CD4-positive, alpha-beta T cell treated with Interleukin-15 for 4 hours (primary cell): ENCODE measurements at regions not wholly inside any gene's neighbourhood (a gene's known extent, or its start where the extent isn't known, plus 50 kb on each side); places are given as distances from the start of the nearest gene placed in this dataset.
"Not testable (repeated sequence)": the region's sequence is repeated elsewhere in the genome, so short reads cannot be mapped to it uniquely, and the experiment has no call there.

Source experiments
- DNase-seq: peaks from one replicate; pipeline ENCODE4 v3.0.0-alpha.2; 2020; ENCODE audit warnings: low spot score

- no peak for DNase-seq
Observed at GRCh38 chr14:105600939-105601359, 74.6 kb downstream of the TMEM121 start.

DNA sequence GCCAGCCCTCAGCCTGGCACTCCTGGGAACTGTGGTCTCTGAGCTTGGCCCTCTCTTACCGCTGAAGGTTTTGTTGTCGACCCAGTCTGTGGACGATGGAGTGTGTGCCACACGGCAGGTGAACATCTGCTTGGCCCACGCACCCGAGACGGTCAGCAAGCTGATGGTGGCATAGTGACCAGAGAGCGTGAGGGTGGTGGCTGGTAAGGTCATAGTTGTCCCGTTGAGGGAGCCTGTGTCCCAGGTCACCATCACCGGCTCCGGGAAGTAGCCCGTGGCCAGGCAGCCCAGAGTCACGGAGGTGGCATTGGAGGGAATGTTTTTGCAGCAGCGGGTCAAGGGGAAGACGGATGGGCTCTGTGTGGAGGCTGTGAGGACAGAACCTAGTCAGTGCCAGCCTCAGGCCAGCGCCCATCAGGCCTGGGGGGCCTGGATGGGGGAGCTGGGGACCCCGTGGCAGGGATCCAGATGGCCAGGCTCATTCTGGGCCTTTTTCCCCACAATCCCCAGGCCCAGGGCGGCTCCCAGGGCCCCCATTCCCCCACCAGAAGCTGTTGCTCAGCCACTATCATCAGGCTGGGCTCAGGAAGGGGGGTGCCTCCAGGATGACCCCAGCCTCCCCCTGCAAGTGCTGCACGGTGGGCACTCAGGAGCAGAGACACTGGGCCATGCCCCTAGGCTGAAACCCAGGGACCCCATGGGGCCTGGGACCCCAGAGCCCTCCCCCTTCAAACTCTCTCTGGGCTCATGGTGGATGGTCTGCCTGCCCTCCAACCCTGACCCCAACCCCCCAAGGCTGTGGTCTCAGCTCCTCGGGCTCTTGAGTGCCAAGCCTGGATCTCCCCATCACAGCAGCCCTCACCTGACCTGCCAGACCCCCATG, 75.2 kb downstream of the TMEM121 start:
- no peak for DNase-seq

DNA sequence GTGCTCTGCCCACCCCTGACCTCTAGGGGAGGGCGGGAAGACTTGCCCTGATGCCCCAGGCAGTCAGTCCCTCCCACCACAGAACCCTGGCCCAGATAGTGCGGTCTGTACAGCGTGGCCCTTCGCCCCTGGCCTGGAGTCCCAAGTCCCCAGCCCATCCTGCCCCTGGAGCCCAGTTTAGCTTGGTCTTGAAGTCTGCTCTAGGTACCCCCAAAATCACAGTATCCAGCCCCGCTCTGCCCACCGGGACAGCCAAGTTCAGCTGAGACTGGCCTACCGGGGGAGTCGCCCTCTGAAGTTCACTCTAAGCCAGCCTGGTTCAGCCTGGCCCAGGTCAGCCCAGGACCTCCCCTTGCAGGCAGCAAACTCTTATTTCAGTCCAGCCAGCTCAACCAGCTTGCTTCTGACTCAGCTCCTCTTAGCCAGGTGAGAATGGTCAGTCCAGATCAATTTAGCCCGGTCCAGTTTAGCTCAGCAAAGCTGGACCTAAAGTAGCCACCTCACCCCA, 75.9 kb downstream of the TMEM121 start:
- DNase-seq, result no peak

DNA sequence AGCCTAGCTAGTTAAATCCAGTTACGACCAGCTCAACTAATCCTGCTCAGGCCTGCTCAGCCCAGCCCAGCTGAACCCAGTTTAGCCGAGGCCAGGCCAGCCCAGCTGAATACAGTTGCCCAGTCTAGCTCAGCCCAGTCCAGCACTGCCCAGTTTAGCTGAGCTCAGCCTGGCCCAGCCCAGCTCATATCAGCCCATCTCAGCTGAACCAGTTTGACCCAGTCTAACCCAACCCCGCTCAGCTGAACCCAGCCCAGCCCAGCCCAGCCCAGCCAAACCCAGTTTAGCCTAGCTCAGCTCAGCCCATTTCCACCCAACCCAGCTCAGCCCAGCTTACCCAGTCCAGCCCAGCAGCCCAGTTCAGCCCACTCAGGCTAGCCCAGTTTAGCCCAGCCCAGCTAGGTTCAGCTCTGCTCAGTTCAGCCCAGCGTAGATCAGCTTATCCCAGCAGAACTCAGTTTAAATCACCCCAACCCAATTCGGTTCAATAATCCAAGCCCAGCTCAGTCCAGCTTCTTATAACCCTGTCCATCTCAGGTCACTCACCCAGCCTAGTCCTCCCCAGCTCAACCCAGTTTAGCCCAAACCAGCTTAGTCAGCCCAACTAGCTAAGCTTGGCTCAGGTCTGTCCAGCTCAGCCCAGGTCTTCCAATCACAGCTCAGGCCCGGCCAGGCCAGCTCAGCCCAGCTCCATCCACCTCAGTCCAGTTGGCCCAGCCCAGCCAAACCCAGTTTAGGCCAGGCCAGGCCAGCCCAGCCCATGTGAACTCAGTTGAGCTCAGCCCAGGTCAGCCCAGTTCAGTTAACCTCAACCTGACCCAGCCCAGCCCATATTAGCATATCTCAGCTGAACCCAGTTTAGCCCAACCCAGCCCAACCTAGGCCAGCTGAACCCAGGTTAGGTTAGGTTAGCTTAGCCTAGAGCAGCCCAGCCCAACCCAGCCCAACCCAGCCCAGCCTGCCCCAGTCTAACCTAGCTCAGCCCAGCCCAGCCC, 76.7 kb downstream of the TMEM121 start:
- DNase-seq, result no peak

- not testable (repeated sequence) for DNase-seq
Observed at GRCh38 chr14:105604531-105605463, 78.4 kb downstream of the TMEM121 start.

- no peak for DNase-seq
Observed at GRCh38 chr14:105605464-105606304, 79.3 kb downstream of the TMEM121 start.

- DNase-seq, result not testable (repeated sequence)
Observed at GRCh38 chr14:105606305-105606975, 80.1 kb downstream of the TMEM121 start.

GRCh38 chr14:105607025-105607424, 80.6 kb downstream of the TMEM121 start:
- DNase-seq, result not testable (repeated sequence)

GRCh38 chr14:105614987-105615386, 88.6 kb downstream of the TMEM121 start:
- not testable (repeated sequence) for DNase-seq

GRCh38 chr14:105615986-105616801, 89.8 kb downstream of the TMEM121 start:
- not testable (repeated sequence) for DNase-seq

DNA sequence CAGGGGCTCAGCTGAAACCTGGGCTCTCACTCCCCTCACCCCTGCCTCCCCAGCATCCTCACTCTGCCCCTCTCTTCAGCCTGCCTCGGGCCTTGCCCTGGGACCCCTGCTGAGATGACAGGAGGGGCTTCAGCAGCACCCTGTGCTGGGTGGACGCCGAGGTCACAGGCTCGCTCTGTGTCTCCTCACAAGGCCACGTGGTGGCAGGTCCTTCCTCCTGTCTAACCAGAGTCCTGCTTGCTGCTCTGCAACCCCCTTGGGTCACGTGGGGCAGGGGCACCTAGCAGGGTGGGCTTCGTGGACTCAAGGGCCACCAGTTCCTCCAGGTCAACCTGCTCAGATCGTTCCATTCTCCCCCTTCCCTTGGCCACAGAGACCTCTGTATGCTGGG, 90.4 kb downstream of the TMEM121 start:
- DNase-seq, result no peak

DNA sequence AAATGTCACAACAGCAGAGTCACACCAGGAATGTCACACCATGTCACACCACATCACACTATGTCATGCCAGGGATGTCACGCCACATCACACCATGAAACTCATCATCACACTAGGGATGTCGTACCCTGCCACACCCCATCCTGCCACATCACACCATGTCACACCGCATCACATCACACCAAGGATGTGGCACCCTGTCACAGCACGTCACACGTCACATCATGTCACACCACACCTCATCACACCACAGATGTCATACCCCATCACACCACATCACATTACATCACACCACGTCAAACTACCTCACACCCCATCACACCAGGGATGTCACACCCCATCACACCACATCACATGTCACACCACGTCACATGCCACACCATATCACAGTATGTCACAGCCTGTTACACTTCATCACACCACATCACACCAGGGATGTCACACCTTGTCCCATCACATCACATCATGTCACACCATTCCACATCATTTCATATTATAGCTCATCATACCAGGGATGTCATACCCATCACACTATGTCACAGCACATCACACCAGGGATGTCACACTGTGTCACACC, 90.9 kb downstream of the TMEM121 start:
- DNase-seq, result no peak

- not testable (repeated sequence) for DNase-seq
Observed at GRCh38 chr14:105617805-105618204, 91.4 kb downstream of the TMEM121 start.

GRCh38 chr14:105619324-105619723, 92.9 kb downstream of the TMEM121 start:
- DNase-seq, result not testable (repeated sequence)

GRCh38 chr14:105620178-105620864, 93.9 kb downstream of the TMEM121 start:
- DNase-seq, result not testable (repeated sequence)

- DNase-seq, result not testable (repeated sequence)
Observed at GRCh38 chr14:105620865-105621471, 94.6 kb downstream of the TMEM121 start.
